Progenitor cell of endocrine pancreas (in vitro differentiated cells): ENCODE measurements at regions not wholly inside any gene's neighbourhood (a gene's known extent, or its start where the extent isn't known, plus 50 kb on each side); places are given as distances from the start of the nearest gene placed in this dataset.

Experiments
- DNase-seq: peaks from one replicate; pipeline ENCODE4 v3.0.0; 2021; ENCODE audit warnings: low spot score; ENCODE audit not compliant: unreplicated experiment
- H3K27ac Mint-ChIP-seq: 2 replicates; pipeline ENCODE4 v1.8.0; 2021; ENCODE audit warnings: mild to moderate bottlenecking, moderate library complexity, mixed read lengths
- H3K27me3 Mint-ChIP-seq: 2 replicates; pipeline ENCODE4 v1.8.0; 2021; ENCODE audit warnings: mixed read lengths
- H3K36me3 Mint-ChIP-seq: 2 replicates; pipeline ENCODE4 v1.8.0; 2022; ENCODE audit warnings: mixed read lengths; ENCODE audit not compliant: insufficient read depth
- H3K4me1 Mint-ChIP-seq: 2 replicates; pipeline ENCODE4 v1.8.0; 2021; ENCODE audit warnings: low read depth, mixed read lengths
- H3K4me3 Mint-ChIP-seq: 2 replicates; pipeline ENCODE4 v1.8.0; 2021; ENCODE audit warnings: low read depth, mild to moderate bottlenecking, moderate library complexity, mixed read lengths
- H3K9me3 Mint-ChIP-seq: 2 replicates; pipeline ENCODE4 v1.8.0; 2021; ENCODE audit warnings: low read depth, mixed read lengths
- TF ChIP-seq, protein P1 (sequence below): fragments of 200-600 bp; sonication (generic); IDR thresholded peaks from one replicate; pipeline ENCODE4 v1.5.0; 2021; ENCODE audit warnings: antibody characterized with exemption, mild to moderate bottlenecking; ENCODE audit not compliant: unreplicated experiment

DNA sequence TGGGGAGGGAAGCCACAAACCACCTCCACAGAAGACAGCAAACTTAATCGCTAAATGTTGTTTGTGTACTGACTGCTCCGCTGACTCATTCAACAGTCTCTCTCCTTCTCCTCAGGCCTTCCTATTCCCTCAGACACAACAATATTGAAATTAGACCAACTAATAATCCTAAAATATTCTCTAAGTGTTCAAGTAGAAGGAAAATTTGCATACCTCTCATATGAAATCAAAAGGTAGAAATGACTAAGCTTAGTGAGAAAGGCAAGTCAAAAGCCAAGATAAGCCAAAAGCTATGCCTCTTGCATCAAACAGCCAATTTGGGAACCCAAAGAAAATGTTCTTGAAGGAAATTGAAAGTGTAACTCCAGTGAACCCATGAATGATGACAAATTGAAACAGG is 75.7 kb upstream of the ARHGAP24 start:
- Mint-ChIP-seq H3K36me3 (no peaks in the 10 kb centered on the region), H3K9me3 (no peaks in the 10 kb centered on the region), H3K27me3 (no peaks in the 10 kb centered on the region), H3K27ac (no peak overlapping the region), H3K4me1 (no peaks in the 10 kb centered on the region), H3K4me3 (no peak overlapping the region)
- TF ChIP-seq, protein P1, sequence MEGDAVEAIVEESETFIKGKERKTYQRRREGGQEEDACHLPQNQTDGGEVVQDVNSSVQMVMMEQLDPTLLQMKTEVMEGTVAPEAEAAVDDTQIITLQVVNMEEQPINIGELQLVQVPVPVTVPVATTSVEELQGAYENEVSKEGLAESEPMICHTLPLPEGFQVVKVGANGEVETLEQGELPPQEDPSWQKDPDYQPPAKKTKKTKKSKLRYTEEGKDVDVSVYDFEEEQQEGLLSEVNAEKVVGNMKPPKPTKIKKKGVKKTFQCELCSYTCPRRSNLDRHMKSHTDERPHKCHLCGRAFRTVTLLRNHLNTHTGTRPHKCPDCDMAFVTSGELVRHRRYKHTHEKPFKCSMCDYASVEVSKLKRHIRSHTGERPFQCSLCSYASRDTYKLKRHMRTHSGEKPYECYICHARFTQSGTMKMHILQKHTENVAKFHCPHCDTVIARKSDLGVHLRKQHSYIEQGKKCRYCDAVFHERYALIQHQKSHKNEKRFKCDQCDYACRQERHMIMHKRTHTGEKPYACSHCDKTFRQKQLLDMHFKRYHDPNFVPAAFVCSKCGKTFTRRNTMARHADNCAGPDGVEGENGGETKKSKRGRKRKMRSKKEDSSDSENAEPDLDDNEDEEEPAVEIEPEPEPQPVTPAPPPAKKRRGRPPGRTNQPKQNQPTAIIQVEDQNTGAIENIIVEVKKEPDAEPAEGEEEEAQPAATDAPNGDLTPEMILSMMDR: no peak
- DNase-seq: no peak

DNA sequence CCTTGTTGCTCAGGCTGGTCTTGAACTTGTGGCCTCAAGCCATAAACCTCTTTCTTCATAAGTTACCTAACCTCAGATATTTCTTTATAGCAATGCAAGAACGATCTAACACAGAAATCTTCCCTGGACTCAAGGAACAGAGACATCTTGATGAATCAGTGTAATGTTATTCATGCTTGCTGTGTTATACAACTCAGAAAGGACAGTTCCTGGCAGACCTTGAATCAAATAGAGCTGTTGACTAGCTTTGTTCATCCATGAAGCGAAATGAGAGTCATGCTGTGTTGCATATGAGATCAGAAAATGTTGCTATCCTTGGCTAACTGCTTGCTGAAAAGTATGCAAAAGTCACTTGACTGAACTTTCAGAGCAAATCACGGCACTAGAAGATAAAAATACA is 72.6 kb upstream of the ARHGAP24 start:
- no peaks in the 10 kb centered on the region for H3K36me3 Mint-ChIP-seq
- no peaks in the 10 kb centered on the region for H3K4me1 Mint-ChIP-seq
- TF ChIP-seq, protein P1: no peak

DNA sequence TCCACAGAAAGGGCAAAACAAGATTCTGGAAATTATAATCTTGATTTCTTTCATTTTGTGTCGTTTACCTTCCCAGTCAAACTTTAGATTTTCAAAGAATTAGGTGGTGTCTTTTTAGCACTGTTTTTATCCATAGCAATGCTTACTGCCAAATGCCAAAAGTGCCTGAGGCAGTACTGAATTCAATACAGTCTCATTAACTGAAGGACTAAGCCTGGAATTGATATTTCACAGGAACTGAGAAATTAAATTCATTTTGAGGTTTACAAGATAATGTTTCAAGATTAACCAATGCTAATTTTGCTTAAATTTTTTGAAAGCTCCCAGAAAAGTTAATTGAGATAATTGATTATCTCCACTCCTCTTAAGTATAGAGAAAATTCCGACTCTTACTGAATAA is 68.8 kb upstream of the ARHGAP24 start:
- no peak for DNase-seq
- Mint-ChIP-seq H3K4me1 (no peaks in the 10 kb centered on the region), H3K9me3 (no peaks in the 10 kb centered on the region), H3K27me3 (no peaks in the 10 kb centered on the region), H3K4me3 (no peak overlapping the region), H3K27ac (no peak overlapping the region), H3K36me3 (no peaks in the 10 kb centered on the region)
- TF ChIP-seq, protein P1: no peak

More for the DNA sequence above, 72.6 kb upstream of the ARHGAP24 start:
- Mint-ChIP-seq H3K9me3 (no peaks in the 10 kb centered on the region), H3K27ac (no peak overlapping the region), H3K27me3 (no peaks in the 10 kb centered on the region), H3K4me3 (no peak overlapping the region)
- DNase-seq: no peak

DNA sequence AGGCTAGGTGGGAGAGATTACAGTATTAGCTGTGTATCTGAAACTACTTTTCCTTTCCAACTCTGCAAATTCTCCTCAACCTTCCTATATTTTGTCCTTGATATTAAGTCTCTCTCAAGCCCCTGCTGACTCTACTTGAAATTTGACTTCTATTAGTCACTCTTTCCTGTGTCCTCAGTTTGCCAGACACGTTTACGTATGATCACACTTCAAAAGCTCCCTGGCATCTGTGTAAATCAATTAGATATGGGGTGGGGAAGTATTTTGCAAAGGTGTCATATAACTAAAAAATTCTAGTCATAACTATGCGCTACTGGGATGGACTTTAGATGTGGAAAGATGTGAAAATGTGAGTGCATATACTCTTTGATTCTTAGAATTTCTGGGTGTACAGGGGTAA is 67.4 kb upstream of the ARHGAP24 start:
- no peaks in the 10 kb centered on the region for H3K36me3 Mint-ChIP-seq
- DNase-seq: no peak
- no peaks in the 10 kb centered on the region for H3K9me3 Mint-ChIP-seq
- no peak overlapping the region for H3K4me3 Mint-ChIP-seq
- no peaks in the 10 kb centered on the region for H3K4me1 Mint-ChIP-seq
- no peaks in the 10 kb centered on the region for H3K27me3 Mint-ChIP-seq
- H3K27ac Mint-ChIP-seq: no peak overlapping the region
- TF ChIP-seq, protein P1: no peak

DNA sequence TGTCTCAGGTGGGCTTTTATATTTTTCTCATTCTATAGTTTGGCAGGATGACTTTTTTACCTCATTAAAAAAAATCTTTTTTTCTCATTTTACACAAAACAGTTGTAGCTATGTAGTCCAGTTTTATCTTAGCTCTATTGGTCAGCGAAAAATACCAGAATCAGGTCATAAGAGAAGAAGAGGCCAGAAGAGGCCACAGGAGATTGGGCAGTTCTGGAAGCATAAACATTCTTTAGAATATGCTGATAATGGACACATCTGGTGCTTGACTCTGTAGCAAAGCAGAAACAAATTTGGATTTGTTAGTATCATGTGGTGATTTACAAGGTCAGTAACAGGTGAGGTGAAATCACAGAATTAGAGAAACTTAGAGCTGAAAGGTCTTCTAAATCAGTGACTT is 66.6 kb upstream of the ARHGAP24 start:
- no peaks in the 10 kb centered on the region for H3K36me3 Mint-ChIP-seq
- no peaks in the 10 kb centered on the region for H3K27me3 Mint-ChIP-seq
- no peaks in the 10 kb centered on the region for H3K9me3 Mint-ChIP-seq
- no peak for DNase-seq
- no peak overlapping the region for H3K4me3 Mint-ChIP-seq
- TF ChIP-seq, protein P1: no peak
- H3K27ac Mint-ChIP-seq: no peak overlapping the region
- H3K4me1 Mint-ChIP-seq: no peaks in the 10 kb centered on the region
